ENCODE measurements at regions not wholly inside any gene's neighbourhood (a gene's known extent, or its start where the extent isn't known, plus 50 kb on each side); places are given as distances from the start of the nearest gene placed in this dataset.

- no peak for TF ChIP-seq POLR2A (IDR thresholded peaks at IDR 0.05; ENCODE audit: extremely low read depth, insufficient read length)
- TF ChIP-seq CTCF (IDR thresholded peaks at IDR 0.05; ENCODE audit: low read depth, low read length), result no peak
- TF ChIP-seq MAX (IDR thresholded peaks at IDR 0.05; ENCODE audit: low read depth, low read length), result no peak
- no peak for TF ChIP-seq MYC (IDR thresholded peaks at IDR 0.05; ENCODE audit: low read depth, low read length)
These were observed 97.6 kb downstream of the SEM1 start for GRCh38 chr7:96612034-96612433.

Data from NB4 (cell line).